Transverse colon (tissue), 3 donors: ENCODE measurements at regions not wholly inside any gene's neighbourhood (a gene's known extent, or its start where the extent isn't known, plus 50 kb on each side); places are given as distances from the start of the nearest gene placed in this dataset.

Experiments
- CTCF ChIP-seq, 5 experiments: fragments of 200-600 bp in 3 of 5; fragments of 450-650 bp in 2 of 5; sonication (generic) in 3 of 5; IDR thresholded peaks; 1 replicate in 2 of 5; 2 replicates in 3 of 5; pipeline ENCODE4 v1.5.1; 2016 to 2017; ENCODE audit warnings: antibody characterized with exemption in 5 of 5, inconsistent platforms in 3 of 5, mild to moderate bottlenecking in 2 of 5, moderate library complexity in 1 of 5
- POLR2A ChIP-seq: fragments of 450-650 bp; IDR thresholded peaks from one replicate; pipeline ENCODE4 v1.6.1; 2016; ENCODE audit warnings: antibody characterized with exemption, mild to moderate bottlenecking, moderate library complexity

GRCh38 chr11:37571246-37571645 lies 973.2 kb upstream of the RAG2 start:
- TF ChIP-seq CTCF (IDR thresholded peaks at IDR 0.05), result no peak
- no peak for TF ChIP-seq POLR2A
